HG03159 (cell line): ENCODE measurements at regions not wholly inside any gene's neighbourhood (a gene's known extent, or its start where the extent isn't known, plus 50 kb on each side); places are given as distances from the start of the nearest gene placed in this dataset.
A peak's percentile ranks its signal among the peaks of the same experiment; 100 is the strongest.

Source experiments
- ATAC-seq: cut with Tn5 transposase; IDR thresholded peaks from one replicate; pipeline ENCODE4 v1.9.1; 2021; ENCODE audit warnings: mild to moderate bottlenecking, moderate library complexity; ENCODE audit not compliant: unreplicated experiment

DNA sequence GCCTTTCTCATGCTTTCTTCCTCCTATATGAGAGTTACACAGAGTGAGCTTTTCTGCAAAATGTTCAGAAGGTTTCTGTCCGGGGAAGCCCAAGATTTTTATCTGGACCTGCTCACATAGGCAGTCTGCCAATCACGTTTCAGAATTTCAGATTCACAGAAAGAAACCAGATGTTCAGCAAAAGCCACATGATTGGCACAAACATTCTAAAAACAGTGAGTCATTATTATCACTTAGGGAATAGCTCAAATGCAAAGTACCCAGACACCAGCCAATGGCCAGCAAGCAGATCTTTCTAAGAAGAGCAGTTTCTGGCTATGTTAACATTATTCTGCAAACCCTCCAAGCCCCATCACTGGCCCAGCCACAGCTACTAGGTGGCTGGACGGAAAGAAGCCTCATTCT is 1558.5 kb upstream of the TMEM132C start:
- ATAC-seq: no peak

- no peak for ATAC-seq
Measured at GRCh38 chr12:126718365-126718764, 1548.6 kb upstream of the TMEM132C start.

DNA sequence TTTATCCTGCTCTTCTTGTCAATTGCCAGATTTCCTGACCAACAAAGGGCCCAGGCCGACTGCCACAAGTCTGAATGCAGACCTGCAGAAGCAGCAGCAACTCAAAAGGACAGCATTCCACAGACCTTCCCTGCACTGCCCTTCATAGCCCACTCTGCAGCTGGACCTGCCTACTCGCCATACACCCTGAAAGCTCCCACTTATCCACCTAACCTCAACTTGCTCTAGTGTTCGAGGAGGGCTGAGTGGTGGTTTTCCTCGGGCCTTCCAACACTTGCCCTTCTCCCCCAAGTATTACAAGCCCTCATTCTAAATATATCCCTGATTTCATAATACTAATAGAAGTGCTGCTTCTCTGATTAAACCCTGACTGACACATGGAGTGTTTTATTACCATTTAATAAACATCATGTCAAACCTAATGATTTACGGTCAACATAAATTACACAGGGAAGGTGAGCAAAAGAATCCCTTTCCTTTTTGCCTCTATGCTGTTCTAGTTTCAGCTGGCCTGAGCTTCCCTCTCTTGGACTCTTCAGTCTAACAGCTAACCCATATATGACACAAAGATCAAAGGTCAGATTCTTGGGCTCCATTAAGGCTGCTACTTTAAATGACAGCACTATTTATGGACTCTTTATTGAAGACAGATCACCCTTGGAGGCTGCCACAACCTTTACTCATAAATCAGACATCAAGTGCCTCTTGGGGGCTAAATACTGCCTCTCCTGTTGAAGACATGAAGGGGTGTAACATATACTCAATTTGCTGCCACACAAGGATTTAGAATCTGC is 1546.9 kb upstream of the TMEM132C start:
- ATAC-seq: no peak

GRCh38 chr12:126726481-126727217 is 1540.3 kb upstream of the TMEM132C start:
- no peak for ATAC-seq

DNA sequence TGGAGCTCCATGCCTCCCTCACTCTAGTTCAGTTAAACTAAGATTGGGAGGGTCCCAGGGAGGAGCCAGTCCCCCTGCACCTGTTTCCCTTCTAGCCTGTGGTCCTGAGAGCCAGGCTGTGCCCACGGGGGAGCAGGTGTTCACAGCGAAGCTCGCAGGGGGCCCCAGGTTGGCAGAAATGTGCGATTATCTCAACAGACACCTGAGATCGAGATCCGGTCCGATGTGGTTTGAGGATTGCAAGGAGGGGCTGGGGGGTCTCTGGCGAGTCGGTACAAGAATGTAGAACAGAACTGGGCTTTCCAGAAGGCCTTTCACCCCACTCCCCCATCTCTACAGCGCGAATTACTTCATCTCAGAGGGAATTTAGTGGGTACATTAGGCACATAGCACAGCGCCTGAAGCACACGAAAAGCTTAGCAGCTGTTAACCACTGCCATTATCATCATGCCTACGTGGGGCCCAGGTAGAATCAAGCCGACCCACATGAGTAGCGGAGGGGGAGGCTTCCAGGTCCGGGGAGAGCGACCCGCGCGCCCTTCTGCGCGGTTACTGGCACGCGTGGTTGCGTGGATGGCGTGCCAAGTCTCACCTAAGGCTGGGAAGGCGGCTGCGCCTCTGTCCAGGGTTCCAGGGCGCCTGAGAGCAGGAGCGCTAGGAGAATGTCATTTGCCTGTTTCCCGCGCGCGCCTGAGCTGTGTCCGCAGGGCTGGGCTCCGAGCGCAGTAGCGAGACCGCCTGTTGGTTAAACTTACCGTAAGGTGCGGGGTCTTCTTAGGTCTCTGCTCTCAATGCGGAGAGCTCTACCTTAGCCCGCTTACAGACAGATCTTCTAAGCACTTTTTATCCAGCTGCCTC is 1539.5 kb upstream of the TMEM132C start:
- ATAC-seq: no peak

DNA sequence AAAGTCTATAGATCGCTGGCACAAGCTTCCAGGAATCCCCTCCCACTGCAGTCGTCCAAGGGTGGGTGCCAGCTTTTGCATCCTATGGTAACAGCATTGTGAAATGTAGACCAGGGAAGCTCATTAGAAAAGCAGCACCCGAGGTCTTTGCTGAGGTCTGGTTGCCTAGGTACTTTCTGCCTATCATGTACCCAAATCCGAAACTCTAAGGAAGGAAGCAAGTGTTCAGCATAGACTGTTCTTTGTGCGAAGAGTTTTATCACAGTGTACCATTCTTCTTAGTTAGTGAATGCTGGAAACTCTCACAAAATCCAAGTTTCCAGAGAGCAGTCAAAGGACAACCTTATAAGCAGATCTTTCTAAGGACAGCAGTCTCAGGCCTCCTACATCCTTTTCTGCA is 1532.7 kb upstream of the TMEM132C start:
- no peak for ATAC-seq

DNA sequence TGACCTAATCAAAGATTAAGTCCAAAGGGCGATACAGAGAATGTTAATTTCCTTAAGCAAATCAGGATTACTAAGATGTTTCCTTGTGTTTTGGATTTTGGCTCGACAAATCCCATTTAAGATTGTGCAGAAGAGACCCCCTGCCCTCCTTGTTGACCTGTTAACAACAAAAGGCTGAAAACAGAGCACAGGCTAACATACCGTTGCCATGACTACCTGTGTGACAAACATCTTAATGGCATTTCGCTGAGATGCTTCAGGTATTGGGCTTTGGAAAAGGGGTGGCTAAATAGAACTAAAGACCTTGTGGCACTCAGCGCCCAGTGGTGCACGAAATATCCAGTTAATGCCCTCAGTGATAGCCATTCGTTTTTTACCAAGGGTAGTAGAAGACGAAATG is 1532.3 kb upstream of the TMEM132C start:
- no peak for ATAC-seq

- ATAC-seq: no peak
Measured at GRCh38 chr12:126741536-126742240, 1525.3 kb upstream of the TMEM132C start.

- ATAC-seq: no peak
Measured at GRCh38 chr12:126742241-126742641, 1524.7 kb upstream of the TMEM132C start.

DNA sequence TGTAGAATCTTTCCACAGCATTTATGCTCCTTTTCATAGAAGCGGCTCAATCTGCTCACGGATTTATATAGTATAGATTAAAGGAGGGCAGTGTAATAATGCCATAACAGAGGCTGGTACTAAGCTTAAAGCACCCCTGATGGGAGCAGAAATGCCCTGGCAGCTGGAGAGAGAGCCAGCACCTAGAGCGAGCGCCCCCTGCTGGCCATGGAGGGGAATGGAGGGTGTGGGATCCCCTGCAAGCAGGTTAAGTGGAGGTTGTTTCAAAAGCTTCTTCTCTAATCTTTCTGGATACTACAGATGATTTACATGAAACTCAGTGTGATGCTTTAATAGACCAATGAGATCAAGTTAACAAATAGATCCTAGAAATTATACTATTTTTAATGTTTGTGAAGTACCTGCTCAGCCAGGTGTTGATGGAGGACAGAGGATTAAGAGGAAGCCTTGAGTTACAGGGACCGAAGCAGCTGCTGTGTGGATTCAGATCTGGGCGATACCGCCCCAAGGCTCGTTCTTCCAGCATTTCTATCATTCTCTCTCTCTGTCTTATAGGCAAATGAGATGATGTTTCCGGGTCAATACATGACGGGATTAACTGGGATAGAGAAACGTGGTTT is 1519.3 kb upstream of the TMEM132C start:
- ATAC-seq: peak; percentile 68

DNA sequence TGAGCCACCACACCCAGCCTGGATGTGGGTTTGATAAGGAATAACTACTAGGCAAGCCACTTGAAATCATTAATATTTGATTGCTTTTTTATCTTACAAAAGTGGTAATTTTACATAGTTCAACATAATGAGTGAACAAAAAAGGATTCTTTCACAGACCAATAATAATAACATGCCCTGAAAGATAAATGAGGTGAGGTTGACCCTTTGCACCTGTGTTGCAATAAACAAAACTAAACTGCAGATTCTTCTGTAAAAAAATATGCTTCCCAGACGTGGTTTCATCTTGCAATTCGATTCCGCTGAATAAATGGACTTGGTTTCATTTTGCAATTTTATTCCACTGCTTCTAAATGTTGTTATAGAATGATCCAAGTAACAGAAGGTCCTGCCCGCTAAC is 1514.9 kb upstream of the TMEM132C start:
- ATAC-seq: no peak

GRCh38 chr12:126757326-126757725 is 1509.6 kb upstream of the TMEM132C start:
- no peak for ATAC-seq

- ATAC-seq: no peak
Measured at GRCh38 chr12:126760092-126760491, 1506.9 kb upstream of the TMEM132C start.

- no peak for ATAC-seq
Measured at GRCh38 chr12:126761420-126761819, 1505.5 kb upstream of the TMEM132C start.

- no peak for ATAC-seq
Measured at GRCh38 chr12:126762150-126762549, 1504.8 kb upstream of the TMEM132C start.

DNA sequence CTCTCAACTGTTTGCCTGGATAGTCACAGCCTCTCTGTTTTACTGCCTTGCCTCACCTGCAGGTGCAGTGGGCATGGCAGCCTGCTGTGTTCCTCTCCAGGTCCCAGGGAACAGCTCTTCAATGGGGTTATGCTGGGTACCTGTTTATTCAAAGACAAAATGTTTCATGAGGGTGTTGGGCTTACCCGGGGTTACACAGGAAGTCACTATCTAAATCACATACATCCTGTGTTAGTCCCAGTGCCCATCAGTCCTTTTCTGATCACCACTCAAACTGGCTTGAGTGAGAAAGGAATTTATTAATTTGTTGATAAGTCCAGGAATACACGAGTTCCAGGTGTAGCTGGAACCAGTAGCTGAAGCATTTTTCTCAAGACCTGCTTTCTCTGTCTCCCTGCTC is 1503.6 kb upstream of the TMEM132C start:
- no peak for ATAC-seq

GRCh38 chr12:126767334-126767733 is 1499.6 kb upstream of the TMEM132C start:
- no peak for ATAC-seq

DNA sequence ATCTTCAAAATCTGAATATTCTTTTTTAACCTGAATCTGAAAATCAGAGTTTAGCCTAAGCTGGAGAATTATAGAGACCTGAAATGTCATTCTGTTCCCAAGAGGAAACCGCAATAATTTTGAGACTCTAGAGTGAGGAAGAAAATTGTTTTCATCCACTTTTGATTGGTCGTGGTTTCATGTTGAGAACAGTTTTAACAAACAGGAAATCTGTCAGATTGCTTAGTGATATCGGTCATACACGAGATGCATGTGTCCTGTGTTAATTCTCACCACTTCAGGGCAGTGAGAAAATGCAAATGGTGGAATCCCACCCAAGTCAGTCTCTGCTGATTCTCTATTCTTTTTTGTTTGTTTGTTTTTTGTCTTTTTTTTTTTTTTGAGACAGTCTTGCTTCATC is 1498.5 kb upstream of the TMEM132C start:
- ATAC-seq: no peak

- no peak for ATAC-seq
Measured at GRCh38 chr12:126770188-126770587, 1496.8 kb upstream of the TMEM132C start.

DNA sequence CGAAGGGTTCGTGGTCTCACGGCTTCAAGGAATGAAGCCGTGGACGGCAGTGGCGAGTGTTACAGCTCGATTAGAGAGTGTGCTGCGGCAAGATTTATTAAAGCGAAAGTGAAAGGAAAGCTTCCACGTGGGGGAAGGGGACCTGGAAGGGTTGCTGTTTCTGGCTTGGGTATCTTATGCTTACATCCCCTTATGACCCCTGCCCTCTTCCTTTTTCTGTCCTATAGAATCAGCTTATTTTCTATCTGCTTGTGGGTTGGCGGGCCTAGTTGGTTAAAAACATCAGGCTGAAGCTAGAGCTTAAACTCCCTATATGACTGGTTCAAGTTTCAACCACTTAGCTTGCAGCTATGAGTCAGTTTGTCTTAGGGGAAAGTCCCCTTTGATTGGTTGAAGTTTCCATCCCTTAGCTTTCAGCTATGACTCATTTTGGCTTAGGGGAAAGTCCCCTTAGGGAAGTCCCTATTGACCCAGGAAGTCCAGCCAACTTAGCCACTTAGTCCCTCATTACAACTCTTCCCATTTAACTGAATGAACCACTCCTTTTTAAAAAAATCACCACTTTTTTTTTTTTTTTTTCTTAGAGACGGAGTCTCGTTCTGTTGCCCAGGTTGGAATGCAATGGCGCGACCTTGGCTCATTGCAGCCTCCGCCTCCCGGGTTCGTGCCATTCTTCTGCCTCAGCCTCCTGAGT is 1494.7 kb upstream of the TMEM132C start:
- ATAC-seq: peak; percentile 84
